HG02981 (cell line): ENCODE measurements at regions not wholly inside any gene's neighbourhood (a gene's known extent, or its start where the extent isn't known, plus 50 kb on each side); places are given as distances from the start of the nearest gene placed in this dataset.
"Not testable (repeated sequence)": the region's sequence is repeated elsewhere in the genome, so short reads cannot be mapped to it uniquely, and the experiment has no call there.

Source experiments
- ATAC-seq: cut with Tn5 transposase; IDR thresholded peaks from one replicate; pipeline ENCODE4 v1.9.1; 2021; ENCODE audit warnings: mild to moderate bottlenecking, moderate library complexity; ENCODE audit not compliant: unreplicated experiment

DNA sequence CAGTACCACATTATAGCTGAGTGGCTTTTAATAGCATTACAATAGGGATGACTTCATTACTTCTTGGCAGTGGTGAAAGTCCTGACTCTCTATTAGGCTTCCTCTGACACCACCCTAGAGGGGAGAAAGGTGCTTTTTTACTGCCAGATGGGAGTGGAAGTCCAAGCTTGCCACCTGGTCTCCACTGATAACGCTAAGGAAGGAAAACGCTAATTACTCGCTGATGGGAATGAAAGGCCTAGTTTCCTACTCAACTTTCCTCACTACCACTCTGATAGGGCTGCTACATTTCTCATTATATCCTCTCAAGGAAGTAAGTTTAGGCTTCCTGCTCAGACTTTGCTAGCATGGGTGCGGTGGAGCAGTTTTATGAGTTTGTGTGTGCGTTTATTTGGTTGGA lies 62.3 kb upstream of the PAGE3 start:
- no peak for ATAC-seq

GRCh38 chrX:55335296-55335695 lies 70.6 kb upstream of the PAGE3 start:
- no peak for ATAC-seq

- ATAC-seq: no peak
These were observed 71.5 kb upstream of the PAGE3 start for GRCh38 chrX:55336176-55336575.

DNA sequence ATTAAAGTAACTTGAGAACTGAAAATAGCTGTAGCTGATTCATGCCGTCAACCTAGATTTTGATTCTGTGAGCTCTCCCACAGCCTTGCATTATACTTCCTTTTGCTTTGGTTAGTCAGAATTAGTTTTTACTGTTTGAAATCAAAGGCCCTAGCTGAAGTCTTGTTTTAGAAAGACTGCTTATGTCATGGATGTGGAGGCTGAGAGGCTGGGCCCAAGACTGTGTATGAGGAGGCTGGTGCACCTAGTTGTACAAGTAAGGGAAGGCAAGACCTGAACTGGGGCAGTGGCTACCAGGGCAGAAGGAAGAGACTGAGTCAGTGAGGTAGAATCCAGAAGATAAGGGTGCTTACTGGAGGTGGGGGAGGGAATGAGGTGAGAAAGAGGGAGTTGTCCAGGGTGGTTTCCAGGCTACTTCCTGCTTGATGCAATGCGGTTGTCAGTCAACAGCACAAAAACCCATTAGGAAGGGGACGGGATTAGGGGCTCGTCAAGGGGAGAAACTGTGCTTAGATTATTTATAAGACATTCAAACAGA lies 76.2 kb upstream of the PAGE3 start:
- ATAC-seq: no peak

DNA sequence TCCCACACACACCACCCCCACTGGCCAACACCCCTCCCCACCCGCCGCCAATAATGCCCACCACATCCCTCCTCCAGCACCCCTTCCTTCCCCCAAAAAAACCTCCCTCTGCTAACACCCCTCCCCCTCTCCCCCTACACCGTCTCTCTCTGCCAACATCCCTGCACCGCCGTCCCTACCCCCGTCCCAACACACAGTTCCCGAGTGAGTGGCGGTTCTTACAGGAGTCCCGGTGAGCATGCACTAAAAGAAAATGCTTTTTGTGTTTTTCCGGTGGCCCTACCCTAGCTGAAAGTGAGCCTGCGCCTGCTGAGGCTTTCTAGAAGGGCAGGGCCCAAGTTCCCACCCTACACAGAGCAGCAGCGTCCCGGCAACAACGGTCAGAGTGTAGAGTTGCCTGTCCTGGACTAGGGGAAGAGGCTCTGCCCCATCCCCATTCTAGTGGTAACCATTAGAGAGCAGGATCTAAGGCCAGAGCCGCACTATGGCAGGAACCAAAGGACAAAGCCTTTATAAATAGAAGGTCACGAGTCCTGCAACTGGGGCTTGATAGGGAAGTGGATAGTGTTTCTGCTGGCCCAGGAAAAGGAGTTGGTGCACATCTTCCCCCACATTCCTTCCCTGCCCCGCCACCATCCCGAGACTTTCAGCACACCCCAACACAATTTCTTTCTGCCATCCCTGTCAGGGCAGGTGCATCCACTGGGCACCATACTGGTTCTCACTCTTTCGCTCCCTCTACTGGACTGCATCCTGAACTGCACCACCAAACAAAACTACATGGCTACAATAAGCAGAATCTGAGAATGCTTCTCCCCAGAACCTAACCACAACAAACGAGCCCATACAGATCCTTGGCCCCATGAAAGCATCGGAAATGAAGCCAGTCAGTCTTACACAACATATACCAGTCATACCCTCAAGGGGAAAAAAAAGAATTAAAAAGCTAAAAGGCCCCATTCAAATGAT lies 78.1 kb upstream of the PAGE3 start:
- ATAC-seq: peak; percentile 70

- ATAC-seq: no peak
These were observed 91.9 kb upstream of the PAGE3 start for GRCh38 chrX:55356609-55357008.

DNA sequence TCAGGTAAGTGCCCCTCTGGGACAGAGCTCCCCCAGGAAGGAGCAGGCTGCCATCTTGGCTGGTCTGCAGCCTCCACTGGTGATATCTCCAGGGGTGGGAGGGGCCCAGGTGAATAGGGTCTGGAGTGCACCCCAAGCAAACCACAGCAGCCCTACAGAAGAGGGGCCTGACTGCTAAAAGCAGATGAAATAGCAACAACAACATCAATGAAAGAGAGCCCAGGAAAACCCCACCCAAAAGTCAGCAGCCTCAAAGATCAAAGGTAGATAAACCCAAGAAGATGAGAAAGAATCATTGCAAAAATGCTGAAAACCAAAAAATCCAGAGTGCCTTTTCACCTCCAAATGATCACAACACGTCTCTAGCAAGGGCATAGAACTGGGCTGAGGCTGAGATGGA lies 92.5 kb upstream of the PAGE3 start:
- ATAC-seq: no peak

GRCh38 chrX:55379396-55379795 lies 72.5 kb upstream of the MAGEH1 start:
- ATAC-seq: no peak

GRCh38 chrX:55389376-55389775 lies 62.6 kb upstream of the MAGEH1 start:
- no peak for ATAC-seq

- ATAC-seq: not testable (repeated sequence)
These were observed 55.1 kb upstream of the MAGEH1 start for GRCh38 chrX:55396836-55397235.
